ENCODE measurements at regions not wholly inside any gene's neighbourhood (a gene's known extent, or its start where the extent isn't known, plus 50 kb on each side); places are given as distances from the start of the nearest gene placed in this dataset.

GRCh38 chr13:76725211-76725610 lies 161.0 kb downstream of the KCTD12 start:
- peak; percentile 75 for DNase-seq (ENCODE audit: low read depth)
- TF ChIP-seq CTCF (conservative IDR thresholded peaks at IDR 0.05; ENCODE audit: low read length), result no peak
- no peak overlapping the region for H3K4me3 ChIP-seq (ENCODE audit: low read length)

- H3K4me3 ChIP-seq (ENCODE audit: low read length), result no peak overlapping the region
- no peak for TF ChIP-seq CTCF (conservative IDR thresholded peaks at IDR 0.05; ENCODE audit: low read length)
- DNase-seq (ENCODE audit: low read depth), result no peak
Observed at GRCh38 chr13:76724421-76724820, 161.8 kb downstream of the KCTD12 start.

- H3K4me3 ChIP-seq (ENCODE audit: low read length), result no peak overlapping the region
- no peak for TF ChIP-seq CTCF (conservative IDR thresholded peaks at IDR 0.05; ENCODE audit: low read length)
- DNase-seq (ENCODE audit: low read depth), result peak; percentile 96
Observed at GRCh38 chr13:76723551-76724232, 162.5 kb downstream of the KCTD12 start.

- no peak overlapping the region for H3K4me3 ChIP-seq (ENCODE audit: low read length)
- DNase-seq (ENCODE audit: low read depth), result no peak
- TF ChIP-seq CTCF (conservative IDR thresholded peaks at IDR 0.05; ENCODE audit: low read length), result no peak
Observed at GRCh38 chr13:76722782-76723181, 163.4 kb downstream of the KCTD12 start.

- DNase-seq (ENCODE audit: low read depth), result no peak
- TF ChIP-seq CTCF (conservative IDR thresholded peaks at IDR 0.05; ENCODE audit: low read length), result no peak
- no peak overlapping the region for H3K4me3 ChIP-seq (ENCODE audit: low read length)
Observed at GRCh38 chr13:76720821-76721220, 165.4 kb downstream of the KCTD12 start.

GRCh38 chr13:76720416-76720815 lies 165.8 kb downstream of the KCTD12 start:
- H3K4me3 ChIP-seq (ENCODE audit: low read length), result no peak overlapping the region
- TF ChIP-seq CTCF (conservative IDR thresholded peaks at IDR 0.05; ENCODE audit: low read length), result no peak
- DNase-seq (ENCODE audit: low read depth), result no peak

- no peak overlapping the region for H3K4me3 ChIP-seq (ENCODE audit: low read length)
- DNase-seq (ENCODE audit: low read depth), result no peak
- TF ChIP-seq CTCF (conservative IDR thresholded peaks at IDR 0.05; ENCODE audit: low read length), result no peak
Observed at GRCh38 chr13:76719955-76720354, 166.2 kb downstream of the KCTD12 start.

Data from AG10803 (cell line).